ENCODE measurements at regions not wholly inside any gene's neighbourhood (a gene's known extent, or its start where the extent isn't known, plus 50 kb on each side); places are given as distances from the start of the nearest gene placed in this dataset.

- no peaks in the 10 kb centered on the region for H3K36me3 ChIP-seq
- no peaks in the 10 kb centered on the region for H3K9me3 ChIP-seq
- WGBS, 2 donors (ENCODE audit: low coverage in 1 of 2), result 77 to 88% methylated on average over 1 of the region's 1 CpG
- no peaks in the 10 kb centered on the region for H3K27me3 ChIP-seq
- no peak overlapping the region for H3K27ac ChIP-seq
- no peaks in the 10 kb centered on the region for H3K4me1 ChIP-seq
- H3K4me3 ChIP-seq, result no peak overlapping the region
- ATAC-seq, result no peak
- no peak for TF ChIP-seq POLR2A (IDR thresholded peaks at IDR 0.05)
- TF ChIP-seq POLR2AphosphoS5 (IDR thresholded peaks at IDR 0.05), result no peak
- TF ChIP-seq EP300 (IDR thresholded peaks at IDR 0.05), result no peak
- TF ChIP-seq CTCF (IDR thresholded peaks at IDR 0.05), result no peak
Measured at GRCh38 chr13:58876473-58876872, 1244.9 kb downstream of the PCDH17 start.

GRCh38 chr13:58879114-58879513 is 1247.6 kb downstream of the PCDH17 start:
- no peak for TF ChIP-seq POLR2AphosphoS5 (IDR thresholded peaks at IDR 0.05)
- TF ChIP-seq CTCF (IDR thresholded peaks at IDR 0.05), result no peak
- no peak for TF ChIP-seq EP300 (IDR thresholded peaks at IDR 0.05)
- no peak for TF ChIP-seq POLR2A (IDR thresholded peaks at IDR 0.05)
- ATAC-seq, result no peak
- H3K4me1 ChIP-seq, result no peaks in the 10 kb centered on the region

GRCh38 chr13:58882516-58882915 is 1251.0 kb downstream of the PCDH17 start:
- Histone ChIP-seq H3K27me3 (no peaks in the 10 kb centered on the region), H3K9me3 (no peaks in the 10 kb centered on the region), H3K4me3 (no peak overlapping the region), H3K4me1 (no peaks in the 10 kb centered on the region), H3K27ac (no peak overlapping the region), H3K36me3 (no peaks in the 10 kb centered on the region)
- TF ChIP-seq POLR2AphosphoS5 (IDR thresholded peaks at IDR 0.05) (no peak), CTCF (IDR thresholded peaks at IDR 0.05) (no peak), POLR2A (IDR thresholded peaks at IDR 0.05) (no peak), EP300 (IDR thresholded peaks at IDR 0.05) (no peak)
- no peak for ATAC-seq
- WGBS, 2 donors (ENCODE audit: low coverage in 1 of 2), result 43 to 49% methylated on average over 3 to 4 of the region's 4 CpGs

More at GRCh38 chr13:58879114-58879513, 1247.6 kb downstream of the PCDH17 start:
- Histone ChIP-seq H3K27ac (no peak overlapping the region), H3K4me3 (no peak overlapping the region), H3K36me3 (no peaks in the 10 kb centered on the region), H3K9me3 (no peaks in the 10 kb centered on the region), H3K27me3 (no peaks in the 10 kb centered on the region)

GRCh38 chr13:58883405-58883804 is 1251.9 kb downstream of the PCDH17 start:
- H3K9me3 ChIP-seq, result no peaks in the 10 kb centered on the region

More at GRCh38 chr13:58883405-58883804, 1251.9 kb downstream of the PCDH17 start:
- Histone ChIP-seq H3K4me1 (no peaks in the 10 kb centered on the region), H3K27me3 (no peaks in the 10 kb centered on the region), H3K36me3 (no peaks in the 10 kb centered on the region), H3K27ac (no peak overlapping the region), H3K4me3 (no peak overlapping the region)
- 71 to 72% methylated on average over 2 of the region's 2 CpGs for WGBS, 2 donors (ENCODE audit: low coverage in 1 of 2)
- no peak for ATAC-seq
- no peak for TF ChIP-seq POLR2A (IDR thresholded peaks at IDR 0.05)
- no peak for TF ChIP-seq EP300 (IDR thresholded peaks at IDR 0.05)
- no peak for TF ChIP-seq CTCF (IDR thresholded peaks at IDR 0.05)
- TF ChIP-seq POLR2AphosphoS5 (IDR thresholded peaks at IDR 0.05), result no peak

Measured in gastroesophageal sphincter (tissue), 4 donors.